ENCODE measurements at regions not wholly inside any gene's neighbourhood (a gene's known extent, or its start where the extent isn't known, plus 50 kb on each side); places are given as distances from the start of the nearest gene placed in this dataset.

DNA sequence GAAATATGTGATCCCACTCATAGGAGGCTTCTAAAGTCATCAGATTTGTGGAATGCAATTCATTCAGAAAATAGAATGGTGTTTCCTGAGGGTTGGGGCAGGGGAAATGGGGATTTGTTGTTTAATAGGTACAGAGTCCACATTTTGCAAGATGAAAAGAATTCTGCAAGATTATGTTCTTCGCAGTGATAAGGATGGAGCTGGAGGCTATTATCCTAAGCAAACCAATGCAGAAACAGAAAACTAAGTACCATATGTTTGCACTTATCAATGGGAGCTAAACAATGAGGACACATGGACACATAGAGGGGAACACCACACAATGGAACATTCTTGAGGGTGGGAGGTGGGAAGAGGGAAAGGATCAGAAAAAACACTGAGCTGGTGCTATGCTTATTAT, 144.3 kb upstream of the NLGN4X start:
- Histone ChIP-seq H3K27me3 (ENCODE audit: control insufficient read depth in 3 of 3, insufficient read depth in 3 of 3, low read depth in 1 of 3, low read length in 3 of 3) (no peaks in the 10 kb centered on the region), H3K9me3 (replicated peaks in 1 of 2; ENCODE audit: control insufficient read depth in 2 of 2, insufficient read depth in 1 of 2, low read depth in 1 of 2, low read length in 2 of 2) (no peaks in the 10 kb centered on the region), H2BK120ac (ENCODE audit: low read depth, low read length) (no peak overlapping the region), H2BK5ac (ENCODE audit: low read length) (no peak overlapping the region), H3K9ac (ENCODE audit: low read depth, low read length, poor library complexity) (no peak overlapping the region), H2BK12ac (ENCODE audit: low read length) (no peak overlapping the region), H3K27ac (replicated peaks; ENCODE audit: low read length) (no peak overlapping the region), H3K23ac (ENCODE audit: low read depth, low read length, poor library complexity) (no peak overlapping the region), H3K79me1 (ENCODE audit: low read depth, low read length) (no peaks in the 10 kb centered on the region), H3K18ac (ENCODE audit: low read length) (no peak overlapping the region), H3K14ac (ENCODE audit: low read length) (no peak overlapping the region), H3K4me3 (ENCODE audit: low read length in 2 of 2) (no peak overlapping the region), H2AK5ac (ENCODE audit: low read depth, low read length) (no peak overlapping the region), H3K4ac (ENCODE audit: low read length) (no peak overlapping the region), H4K8ac (ENCODE audit: low read depth, low read length) (no peak overlapping the region), H2AFZ (ENCODE audit: low read length) (no peak overlapping the region), H3K4me2 (ENCODE audit: insufficient read depth, low read length, poor library complexity, severe bottlenecking) (no peak overlapping the region), H4K91ac (ENCODE audit: low read depth, low read length, poor library complexity) (no peak overlapping the region), H2BK15ac (ENCODE audit: low read length) (no peak overlapping the region), H3K36me3 (replicated peaks in 1 of 2; ENCODE audit: control insufficient read depth in 2 of 2, insufficient read depth in 2 of 2, low read length in 2 of 2) (no peaks in the 10 kb centered on the region), H3K4me1 (ENCODE audit: control insufficient read depth in 2 of 2, insufficient read depth in 1 of 2, low read depth in 1 of 2, low read length in 2 of 2) (peaks cover 0 to 3% of the 10 kb centered on the region in 2 donors)
- no peak for DNase-seq (ENCODE audit: low spot score)
- WGBS, 2 donors (ENCODE audit: extremely low coverage in 2 of 2, insufficient read length in 2 of 2, insufficient replicate concordance in 1 of 2): no CpG with 5 or more reads among the region's 1 CpG

DNA sequence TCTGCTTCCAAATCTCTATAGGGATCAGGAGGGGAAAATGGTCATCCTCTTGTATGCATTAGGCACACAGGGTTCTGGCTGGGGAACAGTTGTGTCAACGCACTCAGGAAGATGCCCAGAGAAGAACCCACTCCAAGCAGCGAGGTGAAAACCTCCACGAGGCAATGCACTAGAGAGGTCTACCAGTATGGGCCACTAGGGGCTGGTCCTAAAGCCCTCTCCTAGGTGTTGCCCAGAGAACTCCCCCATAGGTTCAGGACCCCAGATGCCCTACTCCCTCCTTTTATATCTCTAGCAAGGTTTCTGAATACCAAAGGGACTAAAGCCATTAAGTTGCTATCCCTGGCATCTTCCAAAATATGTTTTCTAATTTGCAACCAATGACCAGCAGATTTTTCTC, 142.7 kb upstream of the NLGN4X start:
- H4K91ac ChIP-seq (ENCODE audit: low read depth, low read length, poor library complexity): no peak overlapping the region
- H3K18ac ChIP-seq (ENCODE audit: low read length): no peak overlapping the region
- H3K23ac ChIP-seq (ENCODE audit: low read depth, low read length, poor library complexity): no peak overlapping the region
- no peak overlapping the region for H3K4me3 ChIP-seq (ENCODE audit: low read length in 2 of 2)
- H3K27me3 ChIP-seq (ENCODE audit: control insufficient read depth in 3 of 3, insufficient read depth in 3 of 3, low read depth in 1 of 3, low read length in 3 of 3): no peaks in the 10 kb centered on the region
- no peak overlapping the region for H2BK5ac ChIP-seq (ENCODE audit: low read length)
- H2BK15ac ChIP-seq (ENCODE audit: low read length): no peak overlapping the region
- no peaks in the 10 kb centered on the region for H3K79me1 ChIP-seq (ENCODE audit: low read depth, low read length)
- no peaks in the 10 kb centered on the region for H3K36me3 ChIP-seq (replicated peaks in 1 of 2; ENCODE audit: control insufficient read depth in 2 of 2, insufficient read depth in 2 of 2, low read length in 2 of 2)
- H2BK12ac ChIP-seq (ENCODE audit: low read length): no peak overlapping the region
- H2AFZ ChIP-seq (ENCODE audit: low read length): no peak overlapping the region
- H3K9me3 ChIP-seq (replicated peaks in 1 of 2; ENCODE audit: control insufficient read depth in 2 of 2, insufficient read depth in 1 of 2, low read depth in 1 of 2, low read length in 2 of 2): no peaks in the 10 kb centered on the region
- H3K4ac ChIP-seq (ENCODE audit: low read length): no peak overlapping the region
- H3K27ac ChIP-seq (replicated peaks; ENCODE audit: low read length): no peak overlapping the region
- no peak overlapping the region for H2BK120ac ChIP-seq (ENCODE audit: low read depth, low read length)
- H2AK5ac ChIP-seq (ENCODE audit: low read depth, low read length): no peak overlapping the region
- no peak overlapping the region for H4K8ac ChIP-seq (ENCODE audit: low read depth, low read length)
- peaks cover 0 to 3% of the 10 kb centered on the region in 2 donors for H3K4me1 ChIP-seq (ENCODE audit: control insufficient read depth in 2 of 2, insufficient read depth in 1 of 2, low read depth in 1 of 2, low read length in 2 of 2)
- no CpG with 5 or more reads among the region's 3 CpGs for WGBS, 2 donors (ENCODE audit: extremely low coverage in 2 of 2, insufficient read length in 2 of 2, insufficient replicate concordance in 1 of 2)
- H3K9ac ChIP-seq (ENCODE audit: low read depth, low read length, poor library complexity): no peak overlapping the region
- no peak for DNase-seq (ENCODE audit: low spot score)
- no peak overlapping the region for H3K14ac ChIP-seq (ENCODE audit: low read length)
- H3K4me2 ChIP-seq (ENCODE audit: insufficient read depth, low read length, poor library complexity, severe bottlenecking): no peak overlapping the region

DNA sequence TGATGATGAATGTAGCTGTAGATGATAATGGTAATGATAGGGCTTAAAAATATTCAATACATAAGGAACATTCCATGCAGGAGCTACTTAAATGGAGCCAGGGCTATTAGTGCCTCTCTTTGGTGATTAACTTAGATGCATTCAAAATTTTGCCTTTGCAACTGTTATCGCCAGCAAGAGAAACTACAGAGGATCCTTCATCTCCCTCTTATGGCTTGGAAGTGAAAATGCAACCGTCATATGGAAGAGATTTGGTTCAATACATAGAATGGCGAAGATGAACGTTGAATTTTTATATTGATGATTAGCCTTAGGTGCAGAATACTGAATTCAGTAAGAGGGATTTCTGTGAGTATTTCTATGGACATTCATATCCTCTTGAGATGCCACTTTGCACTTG, 134.5 kb upstream of the NLGN4X start:
- no peak overlapping the region for H3K4me2 ChIP-seq (ENCODE audit: insufficient read depth, low read length, poor library complexity, severe bottlenecking)
- H3K4me1 ChIP-seq (ENCODE audit: control insufficient read depth in 2 of 2, insufficient read depth in 1 of 2, low read depth in 1 of 2, low read length in 2 of 2): no peaks in the 10 kb centered on the region
- DNase-seq (ENCODE audit: low spot score): no peak
- no peaks in the 10 kb centered on the region for H3K9me3 ChIP-seq (replicated peaks in 1 of 2; ENCODE audit: control insufficient read depth in 2 of 2, insufficient read depth in 1 of 2, low read depth in 1 of 2, low read length in 2 of 2)
- H3K14ac ChIP-seq (ENCODE audit: low read length): no peak overlapping the region
- H3K79me1 ChIP-seq (ENCODE audit: low read depth, low read length): no peaks in the 10 kb centered on the region
- no peak overlapping the region for H4K91ac ChIP-seq (ENCODE audit: low read depth, low read length, poor library complexity)
- no peak overlapping the region for H2BK12ac ChIP-seq (ENCODE audit: low read length)
- no peaks in the 10 kb centered on the region for H3K27me3 ChIP-seq (ENCODE audit: control insufficient read depth in 3 of 3, insufficient read depth in 3 of 3, low read depth in 1 of 3, low read length in 3 of 3)
- H2BK5ac ChIP-seq (ENCODE audit: low read length): no peak overlapping the region
- H2BK15ac ChIP-seq (ENCODE audit: low read length): no peak overlapping the region
- no peak overlapping the region for H3K27ac ChIP-seq (replicated peaks; ENCODE audit: low read length)
- no peak overlapping the region for H3K23ac ChIP-seq (ENCODE audit: low read depth, low read length, poor library complexity)
- no peak overlapping the region for H2AFZ ChIP-seq (ENCODE audit: low read length)
- no peak overlapping the region for H4K8ac ChIP-seq (ENCODE audit: low read depth, low read length)
- H2AK5ac ChIP-seq (ENCODE audit: low read depth, low read length): no peak overlapping the region
- H3K4me3 ChIP-seq (ENCODE audit: low read length in 2 of 2): no peak overlapping the region
- no peak overlapping the region for H2BK120ac ChIP-seq (ENCODE audit: low read depth, low read length)
- H3K36me3 ChIP-seq (replicated peaks in 1 of 2; ENCODE audit: control insufficient read depth in 2 of 2, insufficient read depth in 2 of 2, low read length in 2 of 2): no peaks in the 10 kb centered on the region
- no CpG with 5 or more reads among the region's 4 CpGs for WGBS, 2 donors (ENCODE audit: extremely low coverage in 2 of 2, insufficient read length in 2 of 2, insufficient replicate concordance in 1 of 2)
- no peak overlapping the region for H3K4ac ChIP-seq (ENCODE audit: low read length)
- no peak overlapping the region for H3K9ac ChIP-seq (ENCODE audit: low read depth, low read length, poor library complexity)
- H3K18ac ChIP-seq (ENCODE audit: low read length): no peak overlapping the region

DNA sequence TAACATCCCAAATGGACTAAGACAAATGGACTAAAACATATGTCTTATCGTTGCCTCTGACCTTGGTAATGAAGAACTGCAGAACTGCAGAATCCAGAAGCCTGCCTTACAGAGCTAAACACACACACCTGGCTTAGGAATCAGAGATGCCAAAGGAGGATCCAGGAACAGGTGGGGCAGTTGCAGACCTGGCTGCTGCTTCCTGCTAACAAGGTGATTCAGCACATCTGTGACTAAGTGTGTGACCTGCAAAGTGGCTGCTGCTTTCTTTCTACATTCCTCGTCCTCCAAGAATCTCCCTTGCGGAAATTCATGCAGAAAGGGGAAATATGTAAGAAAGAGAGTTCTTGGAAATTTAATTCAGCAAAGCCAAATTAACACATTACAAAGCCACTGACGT, 96.8 kb upstream of the NLGN4X start:
- no peak overlapping the region for H4K91ac ChIP-seq (ENCODE audit: low read depth, low read length, poor library complexity)
- no peak overlapping the region for H3K14ac ChIP-seq (ENCODE audit: low read length)
- H3K9me3 ChIP-seq (replicated peaks in 1 of 2; ENCODE audit: control insufficient read depth in 2 of 2, insufficient read depth in 1 of 2, low read depth in 1 of 2, low read length in 2 of 2): no peaks in the 10 kb centered on the region
- no peak overlapping the region for H2BK120ac ChIP-seq (ENCODE audit: low read depth, low read length)
- no peak overlapping the region for H2AK5ac ChIP-seq (ENCODE audit: low read depth, low read length)
- no peak overlapping the region for H3K4ac ChIP-seq (ENCODE audit: low read length)
- no peaks in the 10 kb centered on the region for H3K36me3 ChIP-seq (replicated peaks in 1 of 2; ENCODE audit: control insufficient read depth in 2 of 2, insufficient read depth in 2 of 2, low read length in 2 of 2)
- H3K4me1 ChIP-seq (ENCODE audit: control insufficient read depth in 2 of 2, insufficient read depth in 1 of 2, low read depth in 1 of 2, low read length in 2 of 2): no peaks in the 10 kb centered on the region
- no peaks in the 10 kb centered on the region for H3K27me3 ChIP-seq (ENCODE audit: control insufficient read depth in 3 of 3, insufficient read depth in 3 of 3, low read depth in 1 of 3, low read length in 3 of 3)
- H2BK5ac ChIP-seq (ENCODE audit: low read length): no peak overlapping the region
- H2BK12ac ChIP-seq (ENCODE audit: low read length): no peak overlapping the region
- no peak overlapping the region for H3K18ac ChIP-seq (ENCODE audit: low read length)
- H2BK15ac ChIP-seq (ENCODE audit: low read length): no peak overlapping the region
- no peak for DNase-seq (ENCODE audit: low spot score)
- no peak overlapping the region for H3K9ac ChIP-seq (ENCODE audit: low read depth, low read length, poor library complexity)
- no peak overlapping the region for H2AFZ ChIP-seq (ENCODE audit: low read length)
- no peak overlapping the region for H3K4me2 ChIP-seq (ENCODE audit: insufficient read depth, low read length, poor library complexity, severe bottlenecking)
- no peak overlapping the region for H3K23ac ChIP-seq (ENCODE audit: low read depth, low read length, poor library complexity)
- H3K4me3 ChIP-seq (ENCODE audit: low read length in 2 of 2): no peak overlapping the region
- WGBS, 2 donors (ENCODE audit: extremely low coverage in 2 of 2, insufficient read length in 2 of 2, insufficient replicate concordance in 1 of 2): no CpG with 5 or more reads among the region's 4 CpGs
- no peak overlapping the region for H3K27ac ChIP-seq (replicated peaks; ENCODE audit: low read length)
- H3K79me1 ChIP-seq (ENCODE audit: low read depth, low read length): no peaks in the 10 kb centered on the region
- no peak overlapping the region for H4K8ac ChIP-seq (ENCODE audit: low read depth, low read length)
